H1 (cell line): ENCODE measurements at regions not wholly inside any gene's neighbourhood (a gene's known extent, or its start where the extent isn't known, plus 50 kb on each side); places are given as distances from the start of the nearest gene placed in this dataset.

Experiments used
- CTCF ChIA-PET: fragments of 300-600 bp; sonication (Branson Sonifier 250); formaldehyde crosslinking; loops from one replicate; lab custom pipeline; 2021; ENCODE audit not compliant: partially characterized antibody; lab: Charles Lee
- POLR2A ChIA-PET: fragments of 300-600 bp; sonication (Branson Sonifier 250); formaldehyde crosslinking; loops from one replicate; lab custom pipeline; 2021; ENCODE audit warnings: inconsistent platforms; ENCODE audit not compliant: partially characterized antibody; lab: Charles Lee
- DNase-seq, 2 experiments: peaks; one replicate each; pipeline versions ENCODE4 v3.0.0 to v3.0.0-alpha.2; 2010 to 2022; ENCODE audit warnings: low spot score in 2 of 2, low read depth in 1 of 2, mixed read lengths in 1 of 2
- FAIRE-seq: peaks from 2 replicates; lab custom pipeline; 2011; peaks lifted over from hg19 to GRCh38; lab: Jason Lieb, UNC
- H2AFZ ChIP-seq: 2 replicates; pipeline ENCODE4 v1.8.1; 2012; ENCODE audit warnings: low read length, inconsistent platforms
- H2AK5ac ChIP-seq: 2 replicates; pipeline ENCODE4 v1.6.1; 2013; ENCODE audit warnings: low read depth, low read length
- H2BK120ac ChIP-seq: replicated peaks from 2 replicates; pipeline ENCODE3; 2013; ENCODE audit warnings: low read depth, low read length, inconsistent platforms
- H2BK12ac ChIP-seq: 2 replicates; pipeline ENCODE4 v1.6.1; 2013; ENCODE audit warnings: low read depth, low read length
- H2BK15ac ChIP-seq: 2 replicates; pipeline ENCODE4 v1.6.1; 2013; ENCODE audit warnings: low read length
- H2BK20ac ChIP-seq: 2 replicates; pipeline ENCODE4 v1.6.1; 2013; ENCODE audit warnings: low read length
- H2BK5ac ChIP-seq: 2 replicates; pipeline ENCODE4 v1.6.1; 2013; ENCODE audit warnings: low read depth, low read length
- H3K14ac ChIP-seq: 2 replicates; pipeline ENCODE4 v1.6.1; 2013; ENCODE audit warnings: inconsistent platforms; ENCODE audit not compliant: insufficient read length
- H3K18ac ChIP-seq: 2 replicates; pipeline ENCODE4 v1.6.1; 2013; ENCODE audit warnings: low read length; ENCODE audit errors: extremely low read depth
- H3K23ac ChIP-seq: 2 replicates; pipeline ENCODE4 v1.6.1; 2013; ENCODE audit warnings: inconsistent platforms; ENCODE audit not compliant: insufficient read length
- H3K23me2 ChIP-seq: 2 replicates; pipeline ENCODE4 v1.6.1; 2013; ENCODE audit warnings: low read depth, low read length
- H3K27ac ChIP-seq: 2 replicates; pipeline ENCODE4 v1.6.1; 2011; ENCODE audit warnings: low read depth, low read length, inconsistent platforms
- H3K27me3 ChIP-seq, 4 experiments: replicated peaks in 1 of 4; 1 replicate in 1 of 4; 2 replicates in 3 of 4; pipeline versions ENCODE4 v1.6.1 to v1.8.1; 2011 to 2013; ENCODE audit warnings: low read length in 3 of 4, mild to moderate bottlenecking in 3 of 4, inconsistent platforms in 2 of 4, mixed read lengths in 2 of 4, moderate library complexity in 1 of 4; ENCODE audit not compliant: control insufficient read depth in 3 of 4, insufficient read depth in 3 of 4; ENCODE audit errors: extremely low read depth in 1 of 4
- H3K36me3 ChIP-seq, 4 experiments: 2 replicates each; pipeline versions ENCODE4 v1.6.1 to v1.8.1; 2011 to 2013; ENCODE audit warnings: mild to moderate bottlenecking in 4 of 4, low read length in 3 of 4, moderate library complexity in 2 of 4, control low read depth in 1 of 4, inconsistent platforms in 1 of 4; ENCODE audit not compliant: insufficient read depth in 4 of 4, control insufficient read depth in 2 of 4
- H3K4ac ChIP-seq: replicated peaks from 2 replicates; pipeline ENCODE3; 2013; ENCODE audit warnings: low read length, low read depth, mixed read lengths, inconsistent platforms; ENCODE audit not compliant: insufficient read length
- H3K4me1 ChIP-seq, 4 experiments: replicated peaks in 1 of 4; 1 replicate in 1 of 4; 2 replicates in 3 of 4; pipeline versions ENCODE4 v1.6.1 to v1.8.1; 2011 to 2013; ENCODE audit warnings: low read length in 3 of 4, inconsistent platforms in 2 of 4, mixed read lengths in 1 of 4; ENCODE audit not compliant: insufficient read depth in 4 of 4, control insufficient read depth in 3 of 4
- H3K4me2 ChIP-seq, 2 experiments: 2 replicates each; pipeline versions ENCODE4 v1.6.1 to v1.8.1; 2011 to 2013; ENCODE audit warnings: low read depth in 2 of 2, low read length in 2 of 2, control low read depth in 1 of 2, inconsistent platforms in 1 of 2, mild to moderate bottlenecking in 1 of 2; ENCODE audit not compliant: insufficient read depth in 1 of 2
- H3K4me3 ChIP-seq, 4 experiments: fragments of 200-600, 300-600 bp in 1 of 4; sonication (generic), shearing (Covaris generic), sonication (Bioruptor Twin) in 1 of 4; 2 replicates each; pipeline versions ENCODE4 v1.5.1 to v1.8.1; 2011 to 2016; ENCODE audit warnings: low read length in 4 of 4, low read depth in 3 of 4, control low read depth in 2 of 4, inconsistent platforms in 2 of 4, mild to moderate bottlenecking in 2 of 4, mixed read lengths in 1 of 4, moderate library complexity in 1 of 4; ENCODE audit not compliant: insufficient read depth in 2 of 4; ENCODE audit errors: extremely low read depth in 1 of 4
- H3K56ac ChIP-seq: replicated peaks from 2 replicates; pipeline ENCODE3; 2013; ENCODE audit warnings: low read depth, mild to moderate bottlenecking, mixed read lengths, low read length, inconsistent platforms; ENCODE audit not compliant: insufficient read length
- H3K79me1 ChIP-seq: 2 replicates; pipeline ENCODE4 v1.6.1; 2013; ENCODE audit warnings: low read depth, low read length, control low read depth
- H3K79me2 ChIP-seq, 2 experiments: 2 replicates each; pipeline versions ENCODE4 v1.6.1 to v1.8.1; 2012 to 2013; ENCODE audit warnings: low read length in 2 of 2, mild to moderate bottlenecking in 2 of 2, inconsistent platforms in 1 of 2; ENCODE audit not compliant: insufficient read depth in 2 of 2, control insufficient read depth in 1 of 2
- H3K9ac ChIP-seq, 4 experiments: replicated peaks in 1 of 4; 1 replicate in 1 of 4; 2 replicates in 3 of 4; pipeline versions ENCODE4 v1.6.1 to v1.8.1; 2011 to 2013; ENCODE audit warnings: low read depth in 3 of 4, low read length in 3 of 4, control low read depth in 2 of 4, mild to moderate bottlenecking in 2 of 4, moderate library complexity in 2 of 4, inconsistent platforms in 1 of 4; ENCODE audit errors: extremely low read depth in 1 of 4
- H3K9me3 ChIP-seq, 2 experiments: 2 replicates each; pipeline versions ENCODE4 v1.6.1 to v1.8.1; 2012 to 2013; ENCODE audit warnings: mild to moderate bottlenecking in 2 of 2, moderate library complexity in 2 of 2, control low read depth in 1 of 2, inconsistent platforms in 1 of 2, low read depth in 1 of 2, low read length in 1 of 2, mixed read lengths in 1 of 2; ENCODE audit not compliant: insufficient read depth in 2 of 2
- H4K20me1 ChIP-seq, 2 experiments: replicated peaks in 1 of 2; 2 replicates each; pipeline versions ENCODE3 to v1.8.1; 2011 to 2013; ENCODE audit warnings: inconsistent platforms in 2 of 2, low read length in 2 of 2, mild to moderate bottlenecking in 1 of 2; ENCODE audit not compliant: insufficient read depth in 2 of 2, control insufficient read depth in 1 of 2
- H4K5ac ChIP-seq: 2 replicates; pipeline ENCODE4 v1.6.1; 2013; ENCODE audit warnings: low read length, low read depth, mixed read lengths, inconsistent platforms; ENCODE audit not compliant: insufficient read length
- H4K8ac ChIP-seq: 2 replicates; pipeline ENCODE4 v1.8.0; 2013; ENCODE audit warnings: mild to moderate bottlenecking, moderate library complexity, low read length, inconsistent platforms; ENCODE audit not compliant: insufficient read depth; ENCODE audit errors: extremely low read depth
- H4K91ac ChIP-seq: replicated peaks from 2 replicates; pipeline ENCODE3; 2013; ENCODE audit warnings: low read length, mixed read lengths, inconsistent platforms; ENCODE audit not compliant: insufficient read length
- CEBPB ChIP-seq: IDR thresholded peaks from 2 replicates; pipeline ENCODE4 v1.6.1; 2012; ENCODE audit warnings: low read depth, low read length
- CHD2 ChIP-seq: IDR thresholded peaks from 2 replicates; pipeline ENCODE4 v1.6.1; 2012; ENCODE audit warnings: low read length, improper control_type of control experiment
- CREB1 ChIP-seq: IDR thresholded peaks from 2 replicates; pipeline ENCODE4 v1.6.1; 2012; ENCODE audit warnings: inconsistent platforms
- CTBP2 ChIP-seq: IDR thresholded peaks from 2 replicates; pipeline ENCODE4 v1.7.0; 2011; ENCODE audit warnings: borderline replicate concordance, mild to moderate bottlenecking, moderate library complexity, mixed read lengths, low read length; ENCODE audit not compliant: insufficient read depth, insufficient read length
- JUND ChIP-seq: IDR thresholded peaks from 2 replicates; pipeline ENCODE4 v1.6.1; 2011; ENCODE audit warnings: mild to moderate bottlenecking, improper control_type of control experiment, low read length
- MAFK ChIP-seq: IDR thresholded peaks from 2 replicates; pipeline ENCODE4 v1.6.1; 2012; ENCODE audit warnings: low read depth, mild to moderate bottlenecking, improper control_type of control experiment, low read length
- RFX5 ChIP-seq: IDR thresholded peaks from 2 replicates; pipeline ENCODE4 v1.6.1; 2011; ENCODE audit warnings: low read depth, low read length, improper control_type of control experiment, borderline replicate concordance
- SIN3A ChIP-seq, 2 experiments: IDR thresholded peaks in 1 of 2; conservative IDR thresholded peaks in 1 of 2; 2 replicates each; pipeline ENCODE4 v1.6.1; 2011 to 2012; ENCODE audit warnings: low read length in 2 of 2, improper control_type of control experiment in 1 of 2, low read depth in 1 of 2, mild to moderate bottlenecking in 1 of 2
- SIRT6 ChIP-seq: IDR thresholded peaks from one replicate; pipeline ENCODE4 v1.7.1; 2012; ENCODE audit warnings: low read length, inconsistent platforms
- TF ChIP-seq, protein P1 (sequence below): IDR thresholded peaks from 2 replicates; pipeline ENCODE4 v1.6.1; 2011; ENCODE audit warnings: low read depth, mild to moderate bottlenecking, low read length; ENCODE audit not compliant: insufficient read depth
- TF ChIP-seq, protein P2 (sequence below): IDR thresholded peaks from 2 replicates; pipeline ENCODE4 v1.6.1; 2012; ENCODE audit warnings: low read length, inconsistent platforms

DNA sequence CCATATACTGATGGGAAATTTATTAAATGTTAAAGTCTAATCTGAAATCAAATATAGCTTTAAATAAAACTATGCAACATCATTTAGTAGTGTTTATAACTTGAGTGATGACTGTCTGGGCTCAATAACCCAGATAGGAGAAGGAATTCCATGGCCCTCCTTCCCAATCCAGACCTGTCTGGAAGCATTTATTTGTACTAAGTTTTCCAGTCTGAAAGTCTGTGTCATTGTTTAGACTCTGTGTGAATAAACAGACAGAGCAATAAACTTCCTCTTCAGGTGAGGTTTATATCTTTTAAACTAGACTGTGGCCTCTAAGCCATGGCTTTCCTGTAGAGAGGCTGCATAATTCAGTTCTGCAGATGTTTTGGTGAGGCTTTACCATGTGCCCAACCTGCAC is 176.4 kb downstream of the SOX4 start:
- Histone ChIP-seq H2BK20ac (no peak overlapping the region), H2AK5ac (no peak overlapping the region), H3K79me2 (peaks cover 3 to 86% of the 10 kb centered on the region in 2 experiments; a peak in 3 of 4 replicates), H3K56ac (no peak overlapping the region), H2BK120ac (no peak overlapping the region), H3K4me2 (peak overlapping the region in 1 of 2 experiments; percentile 9; a peak in 1 of 4 replicates), H4K20me1 (peaks cover 2 to 6% of the 10 kb centered on the region in 2 experiments), H3K4ac (no peak overlapping the region), H2BK15ac (no peak overlapping the region), H3K23me2 (no peaks in the 10 kb centered on the region; the same call in 1 of the 2 replicates), H3K23ac (no peak overlapping the region), H3K4me1 (peaks cover 6 to 33% (median 20%) of the 10 kb centered on the region in 4 experiments), H3K18ac (no peak overlapping the region), H2AFZ (no peak overlapping the region), H3K27me3 (no peaks in the 10 kb centered on the region), H4K91ac (no peak overlapping the region), H3K4me3 (no peak overlapping the region), H3K9me3 (no peaks in the 10 kb centered on the region), H2BK5ac (peak overlapping the region; percentile 53; the same call in 1 of the 2 replicates), H4K8ac (no peak overlapping the region), H3K79me1 (peaks cover 9% of the 10 kb centered on the region), H3K27ac (no peak overlapping the region), H4K5ac (no peak overlapping the region), H2BK12ac (no peak overlapping the region), H3K36me3 (no peaks in the 10 kb centered on the region; a peak in 1 of 8 replicates), H3K14ac (no peak overlapping the region), H3K9ac (no peak overlapping the region)
- DNase-seq (no peak), FAIRE-seq (no peak)
- ChIA-PET POLR2A (interaction anchor here (0.6 to 1.3 kb wide), 6 partner anchors 11 to 175 kb away, joined by 3 to 8 read pairs (median 4); no protein-coding TSS in a partner anchor), CTCF (interaction anchor here (1.1 to 1.2 kb wide), 2 partner anchors 24 to 62 kb away, joined by 3 read pairs; no protein-coding TSS in a partner anchor)
- TF ChIP-seq SIN3A (conservative IDR thresholded peaks at IDR 0.05 in 1 of 2, IDR thresholded peaks at IDR 0.05 in 1 of 2; ENCODE audit: low read depth in 1 of 2, low read length in 2 of 2) (no peak), CTBP2 (no peak), RFX5 (no peak), CHD2 (no peak), SIRT6 (no peak), CEBPB (no peak), MAFK (no peak), CREB1 (no peak), JUND (no peak)
- TF ChIP-seq, protein P1, sequence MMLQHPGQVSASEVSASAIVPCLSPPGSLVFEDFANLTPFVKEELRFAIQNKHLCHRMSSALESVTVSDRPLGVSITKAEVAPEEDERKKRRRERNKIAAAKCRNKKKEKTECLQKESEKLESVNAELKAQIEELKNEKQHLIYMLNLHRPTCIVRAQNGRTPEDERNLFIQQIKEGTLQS: no peak
- TF ChIP-seq, protein P2, sequence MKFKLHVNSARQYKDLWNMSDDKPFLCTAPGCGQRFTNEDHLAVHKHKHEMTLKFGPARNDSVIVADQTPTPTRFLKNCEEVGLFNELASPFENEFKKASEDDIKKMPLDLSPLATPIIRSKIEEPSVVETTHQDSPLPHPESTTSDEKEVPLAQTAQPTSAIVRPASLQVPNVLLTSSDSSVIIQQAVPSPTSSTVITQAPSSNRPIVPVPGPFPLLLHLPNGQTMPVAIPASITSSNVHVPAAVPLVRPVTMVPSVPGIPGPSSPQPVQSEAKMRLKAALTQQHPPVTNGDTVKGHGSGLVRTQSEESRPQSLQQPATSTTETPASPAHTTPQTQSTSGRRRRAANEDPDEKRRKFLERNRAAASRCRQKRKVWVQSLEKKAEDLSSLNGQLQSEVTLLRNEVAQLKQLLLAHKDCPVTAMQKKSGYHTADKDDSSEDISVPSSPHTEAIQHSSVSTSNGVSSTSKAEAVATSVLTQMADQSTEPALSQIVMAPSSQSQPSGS: no peak
